ENCODE measurements at regions not wholly inside any gene's neighbourhood (a gene's known extent, or its start where the extent isn't known, plus 50 kb on each side); places are given as distances from the start of the nearest gene placed in this dataset.
"Not testable (repeated sequence)": the region's sequence is repeated elsewhere in the genome, so short reads cannot be mapped to it uniquely, and the experiment has no call there.

GRCh38 chr22:48621085-48621484 lies 1206.6 kb downstream of the BRD1 start:
- CTCF ChIA-PET = no interaction called here
- no peak for ATAC-seq (replicated peaks in 1 of 4)
- no peaks in the 10 kb centered on the region for H3K4me1 Mint-ChIP-seq

GRCh38 chr22:48620460-48620859 lies 1207.2 kb downstream of the BRD1 start:
- H3K4me1 Mint-ChIP-seq; POLR2A ChIA-PET; H3K27me3 Mint-ChIP-seq; H3K36me3 Mint-ChIP-seq; H3K27ac ChIP-seq (ENCODE audit: low read length); H3K9me3 Mint-ChIP-seq; DNase-seq; H3K9me3 ChIP-seq; H3K4me1 ChIP-seq (ENCODE audit: control insufficient read depth in 1 of 2, extremely low read depth in 1 of 2, insufficient read depth in 2 of 2, low read length in 2 of 2); H3K36me3 ChIP-seq (ENCODE audit: control insufficient read depth in 2 of 2, extremely low read depth in 1 of 2, insufficient read depth in 1 of 2, low read length in 1 of 2); H3K27ac Mint-ChIP-seq; H3K27me3 ChIP-seq (replicated peaks in 1 of 2; ENCODE audit: control insufficient read depth in 2 of 2, extremely low read depth in 1 of 2, insufficient read depth in 2 of 2, low read length in 1 of 2); H3K4me3 Mint-ChIP-seq; CTCF ChIA-PET; ATAC-seq (replicated peaks in 1 of 4); H3K4me3 ChIP-seq (ENCODE audit: control insufficient read depth in 1 of 2, extremely low read depth in 1 of 2, low read length in 1 of 2): not testable (repeated sequence)
- WGBS (ENCODE audit: insufficient coverage) = no CpG with 5 or more reads among the region's 2 CpGs

More at GRCh38 chr22:48621085-48621484, 1206.6 kb downstream of the BRD1 start:
- Histone ChIP-seq H3K36me3 (ENCODE audit: control insufficient read depth in 2 of 2, extremely low read depth in 1 of 2, insufficient read depth in 1 of 2, low read length in 1 of 2) (no peaks in the 10 kb centered on the region), H3K27ac (ENCODE audit: low read length) (no peak overlapping the region), H3K4me1 (ENCODE audit: control insufficient read depth in 1 of 2, extremely low read depth in 1 of 2, insufficient read depth in 2 of 2, low read length in 2 of 2) (no peaks in the 10 kb centered on the region), H3K4me3 (ENCODE audit: control insufficient read depth in 1 of 2, extremely low read depth in 1 of 2, low read length in 1 of 2) (no peak overlapping the region), H3K27me3 (replicated peaks in 1 of 2; ENCODE audit: control insufficient read depth in 2 of 2, extremely low read depth in 1 of 2, insufficient read depth in 2 of 2, low read length in 1 of 2) (no peaks in the 10 kb centered on the region), H3K9me3 (no peaks in the 10 kb centered on the region)
- H3K27me3 Mint-ChIP-seq = no peaks in the 10 kb centered on the region
- H3K4me3 Mint-ChIP-seq = no peak overlapping the region
- H3K27ac Mint-ChIP-seq = no peak overlapping the region
- no peak for DNase-seq
- H3K9me3 Mint-ChIP-seq = no peaks in the 10 kb centered on the region
- POLR2A ChIA-PET = no interaction called here
- no peaks in the 10 kb centered on the region for H3K36me3 Mint-ChIP-seq

- no peak overlapping the region for H3K4me3 Mint-ChIP-seq
- Histone ChIP-seq H3K27ac (ENCODE audit: low read length) (no peak overlapping the region), H3K4me3 (ENCODE audit: control insufficient read depth in 1 of 2, extremely low read depth in 1 of 2, low read length in 1 of 2) (no peak overlapping the region), H3K4me1 (ENCODE audit: control insufficient read depth in 1 of 2, extremely low read depth in 1 of 2, insufficient read depth in 2 of 2, low read length in 2 of 2) (no peaks in the 10 kb centered on the region), H3K36me3 (ENCODE audit: control insufficient read depth in 2 of 2, extremely low read depth in 1 of 2, insufficient read depth in 1 of 2, low read length in 1 of 2) (no peaks in the 10 kb centered on the region), H3K9me3 (no peaks in the 10 kb centered on the region), H3K27me3 (replicated peaks in 1 of 2; ENCODE audit: control insufficient read depth in 2 of 2, extremely low read depth in 1 of 2, insufficient read depth in 2 of 2, low read length in 1 of 2) (no peaks in the 10 kb centered on the region)
- WGBS (ENCODE audit: insufficient coverage) = 76% methylated on average over 14 of the region's 20 CpGs
- POLR2A ChIA-PET = no interaction called here
- no peak for DNase-seq
- no peaks in the 10 kb centered on the region for H3K27me3 Mint-ChIP-seq
- no peaks in the 10 kb centered on the region for H3K36me3 Mint-ChIP-seq
- H3K4me1 Mint-ChIP-seq = no peaks in the 10 kb centered on the region
- ATAC-seq (replicated peaks in 1 of 4) = no peak
- no peaks in the 10 kb centered on the region for H3K9me3 Mint-ChIP-seq
- CTCF ChIA-PET = no interaction called here
- no peak overlapping the region for H3K27ac Mint-ChIP-seq
These were observed 1208.0 kb downstream of the BRD1 start for GRCh38 chr22:48619721-48620120.

GRCh38 chr22:48618326-48618725 lies 1209.3 kb downstream of the BRD1 start:
- Histone ChIP-seq H3K27ac (ENCODE audit: low read length) (no peak overlapping the region), H3K9me3 (no peaks in the 10 kb centered on the region), H3K27me3 (replicated peaks in 1 of 2; ENCODE audit: control insufficient read depth in 2 of 2, extremely low read depth in 1 of 2, insufficient read depth in 2 of 2, low read length in 1 of 2) (no peaks in the 10 kb centered on the region), H3K4me3 (ENCODE audit: control insufficient read depth in 1 of 2, extremely low read depth in 1 of 2, low read length in 1 of 2) (no peak overlapping the region), H3K4me1 (ENCODE audit: control insufficient read depth in 1 of 2, extremely low read depth in 1 of 2, insufficient read depth in 2 of 2, low read length in 2 of 2) (no peaks in the 10 kb centered on the region), H3K36me3 (ENCODE audit: control insufficient read depth in 2 of 2, extremely low read depth in 1 of 2, insufficient read depth in 1 of 2, low read length in 1 of 2) (no peaks in the 10 kb centered on the region)
- Mint-ChIP-seq H3K4me3 (no peak overlapping the region), H3K27ac (no peak overlapping the region), H3K4me1 (no peaks in the 10 kb centered on the region), H3K9me3 (no peaks in the 10 kb centered on the region), H3K27me3 (no peaks in the 10 kb centered on the region), H3K36me3 (no peaks in the 10 kb centered on the region)
- POLR2A ChIA-PET = no interaction called here
- no peak for DNase-seq
- WGBS (ENCODE audit: insufficient coverage) = 91% methylated on average over 18 of the region's 18 CpGs
- ATAC-seq (replicated peaks in 1 of 4) = no peak
- CTCF ChIA-PET = no interaction called here

- Mint-ChIP-seq H3K27me3 (no peaks in the 10 kb centered on the region), H3K36me3 (no peaks in the 10 kb centered on the region), H3K27ac (no peak overlapping the region), H3K9me3 (no peaks in the 10 kb centered on the region), H3K4me1 (no peaks in the 10 kb centered on the region), H3K4me3 (no peak overlapping the region)
- 82% methylated on average over 13 of the region's 13 CpGs for WGBS (ENCODE audit: insufficient coverage)
- ChIA-PET POLR2A (no interaction called here), CTCF (no interaction called here)
- no peak for ATAC-seq (replicated peaks in 1 of 4)
- no peak for DNase-seq
- Histone ChIP-seq H3K4me3 (ENCODE audit: control insufficient read depth in 1 of 2, extremely low read depth in 1 of 2, low read length in 1 of 2) (no peak overlapping the region), H3K9me3 (no peaks in the 10 kb centered on the region), H3K27ac (ENCODE audit: low read length) (no peak overlapping the region), H3K4me1 (ENCODE audit: control insufficient read depth in 1 of 2, extremely low read depth in 1 of 2, insufficient read depth in 2 of 2, low read length in 2 of 2) (no peaks in the 10 kb centered on the region), H3K36me3 (ENCODE audit: control insufficient read depth in 2 of 2, extremely low read depth in 1 of 2, insufficient read depth in 1 of 2, low read length in 1 of 2) (no peaks in the 10 kb centered on the region), H3K27me3 (replicated peaks in 1 of 2; ENCODE audit: control insufficient read depth in 2 of 2, extremely low read depth in 1 of 2, insufficient read depth in 2 of 2, low read length in 1 of 2) (no peaks in the 10 kb centered on the region)
These were observed 1211.0 kb downstream of the BRD1 start for GRCh38 chr22:48616656-48617055.

GRCh38 chr22:48615171-48616008 lies 1212.3 kb downstream of the BRD1 start:
- no peaks in the 10 kb centered on the region for H3K27me3 ChIP-seq (replicated peaks in 1 of 2; ENCODE audit: control insufficient read depth in 2 of 2, extremely low read depth in 1 of 2, insufficient read depth in 2 of 2, low read length in 1 of 2)
- H3K9me3 ChIP-seq = no peaks in the 10 kb centered on the region
- Mint-ChIP-seq H3K27me3 (no peaks in the 10 kb centered on the region), H3K4me3 (no peak overlapping the region), H3K27ac (no peak overlapping the region), H3K36me3 (no peaks in the 10 kb centered on the region), H3K9me3 (no peaks in the 10 kb centered on the region), H3K4me1 (no peaks in the 10 kb centered on the region)
- 87% methylated on average over 19 of the region's 22 CpGs for WGBS (ENCODE audit: insufficient coverage)
- no peak overlapping the region for H3K4me3 ChIP-seq (ENCODE audit: control insufficient read depth in 1 of 2, extremely low read depth in 1 of 2, low read length in 1 of 2)
- H3K4me1 ChIP-seq (ENCODE audit: control insufficient read depth in 1 of 2, extremely low read depth in 1 of 2, insufficient read depth in 2 of 2, low read length in 2 of 2) = no peaks in the 10 kb centered on the region
- ChIA-PET CTCF (no interaction called here), POLR2A (no interaction called here)
- H3K27ac ChIP-seq (ENCODE audit: low read length) = no peak overlapping the region
- no peak for DNase-seq
- no peaks in the 10 kb centered on the region for H3K36me3 ChIP-seq (ENCODE audit: control insufficient read depth in 2 of 2, extremely low read depth in 1 of 2, insufficient read depth in 1 of 2, low read length in 1 of 2)
- ATAC-seq (replicated peaks in 1 of 4) = no peak

Data from T-cell (primary cell).